ENCODE measurements at regions not wholly inside any gene's neighbourhood (a gene's known extent, or its start where the extent isn't known, plus 50 kb on each side); places are given as distances from the start of the nearest gene placed in this dataset.
"Not testable (repeated sequence)": the region's sequence is repeated elsewhere in the genome, so short reads cannot be mapped to it uniquely, and the experiment has no call there.

- 83 to 96% (median 94%) methylated on average over 4 of the region's 4 CpGs for WGBS, 5 donors
- intact Hi-C loops (cut with DNase I; ENCODE audit: low total_unique reads) = no loop called here
Measured at GRCh38 chr1:58946390-58946789, 162.5 kb upstream of the JUN start.

DNA sequence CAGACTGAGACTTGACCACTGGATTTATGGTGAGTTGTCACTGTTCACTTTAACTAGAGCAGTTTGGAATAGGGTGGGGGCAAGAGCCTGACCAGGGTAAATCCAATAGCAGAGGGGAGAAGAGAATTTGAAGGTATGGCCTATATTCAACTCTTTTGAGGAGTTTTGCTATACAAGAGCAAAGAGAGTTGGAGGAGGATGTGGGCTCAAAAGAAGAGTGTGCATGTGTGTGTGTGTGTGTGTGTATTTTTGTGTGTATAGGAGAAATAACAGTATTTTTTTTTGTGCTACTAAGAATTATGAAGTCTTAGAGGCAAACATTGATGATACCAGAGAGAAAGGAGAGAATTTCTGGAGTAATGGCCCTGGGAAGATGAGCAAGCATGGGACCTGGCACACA is 164.8 kb upstream of the JUN start:
- Histone ChIP-seq H3K27ac (no peak overlapping the region), H3K9me3 (peaks cover 0 to 3% (median 0%) of the 10 kb centered on the region in 8 donors), H3K27me3 (replicated peaks in 1 of 7) (no peaks in the 10 kb centered on the region), H3K4me1 (peaks cover 0 to 10% (median 5%) of the 10 kb centered on the region in 6 donors), H3K36me3 (no peaks in the 10 kb centered on the region), H3K4me3 (no peak overlapping the region)
- intact Hi-C loops (cut with DNase I; ENCODE audit: low total_unique reads) = no loop called here
- TF ChIP-seq POLR2AphosphoS5 (IDR thresholded peaks at IDR 0.05) = no peak
- no peak for TF ChIP-seq POLR2A (IDR thresholded peaks at IDR 0.05)
- DNase-seq = no peak

More at GRCh38 chr1:58946390-58946789, 162.5 kb upstream of the JUN start:
- Histone ChIP-seq H3K27me3 (replicated peaks in 1 of 7) (no peaks in the 10 kb centered on the region), H3K4me1 (peaks cover 4 to 31% (median 26%) of the 10 kb centered on the region in 6 donors), H3K27ac (no peak overlapping the region), H3K9me3 (peaks cover 0 to 3% (median 0%) of the 10 kb centered on the region in 8 donors), H3K36me3 (no peaks in the 10 kb centered on the region), H3K4me3 (no peak overlapping the region)
- TF ChIP-seq POLR2A (IDR thresholded peaks at IDR 0.05) (no peak), POLR2AphosphoS5 (IDR thresholded peaks at IDR 0.05) (no peak)
- TF ChIP-seq, protein P1, sequence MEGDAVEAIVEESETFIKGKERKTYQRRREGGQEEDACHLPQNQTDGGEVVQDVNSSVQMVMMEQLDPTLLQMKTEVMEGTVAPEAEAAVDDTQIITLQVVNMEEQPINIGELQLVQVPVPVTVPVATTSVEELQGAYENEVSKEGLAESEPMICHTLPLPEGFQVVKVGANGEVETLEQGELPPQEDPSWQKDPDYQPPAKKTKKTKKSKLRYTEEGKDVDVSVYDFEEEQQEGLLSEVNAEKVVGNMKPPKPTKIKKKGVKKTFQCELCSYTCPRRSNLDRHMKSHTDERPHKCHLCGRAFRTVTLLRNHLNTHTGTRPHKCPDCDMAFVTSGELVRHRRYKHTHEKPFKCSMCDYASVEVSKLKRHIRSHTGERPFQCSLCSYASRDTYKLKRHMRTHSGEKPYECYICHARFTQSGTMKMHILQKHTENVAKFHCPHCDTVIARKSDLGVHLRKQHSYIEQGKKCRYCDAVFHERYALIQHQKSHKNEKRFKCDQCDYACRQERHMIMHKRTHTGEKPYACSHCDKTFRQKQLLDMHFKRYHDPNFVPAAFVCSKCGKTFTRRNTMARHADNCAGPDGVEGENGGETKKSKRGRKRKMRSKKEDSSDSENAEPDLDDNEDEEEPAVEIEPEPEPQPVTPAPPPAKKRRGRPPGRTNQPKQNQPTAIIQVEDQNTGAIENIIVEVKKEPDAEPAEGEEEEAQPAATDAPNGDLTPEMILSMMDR (IDR thresholded peaks at IDR 0.05 in 8 of 11, conservative IDR thresholded peaks at IDR 0.05 in 3 of 11) = no peak
- DNase-seq = no peak

DNA sequence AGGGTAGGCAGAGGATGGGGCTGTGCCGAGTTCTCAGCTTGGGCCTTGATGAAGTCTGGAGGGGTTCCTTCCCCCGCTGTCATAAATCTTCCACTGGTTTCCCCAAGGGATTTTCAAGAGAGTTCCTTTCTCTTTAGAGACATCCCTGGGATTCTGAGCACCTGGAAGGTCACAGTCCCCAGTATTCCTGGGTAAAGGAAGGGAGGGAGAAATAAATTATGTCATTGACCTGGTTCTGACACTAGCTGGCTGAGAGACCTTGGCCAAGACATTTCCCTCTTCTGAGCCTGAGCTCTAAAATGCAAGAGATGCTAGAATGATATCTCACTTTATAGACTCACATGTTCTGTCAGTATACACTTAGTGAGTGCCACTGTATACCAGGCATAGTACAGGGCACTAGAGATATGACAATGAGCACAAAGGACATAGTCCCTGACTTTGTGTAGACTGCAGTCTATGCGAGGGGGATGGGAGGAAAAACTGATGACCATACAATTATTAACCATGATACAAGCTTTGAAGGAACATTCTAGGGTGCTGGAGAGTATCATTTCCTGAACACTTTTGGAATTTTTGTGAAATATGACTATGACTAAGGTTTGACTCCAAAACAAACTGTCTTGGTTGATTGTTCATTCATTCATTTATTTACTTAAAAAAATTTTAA is 165.8 kb upstream of the JUN start:
- intact Hi-C loops (cut with DNase I; ENCODE audit: low total_unique reads) = no loop called here
- WGBS, 5 donors = 73 to 93% (median 83%) methylated on average over 3 of the region's 3 CpGs
- peaks cover 0 to 3% (median 0%) of the 10 kb centered on the region in 8 donors for H3K9me3 ChIP-seq
- no peaks in the 10 kb centered on the region for H3K36me3 ChIP-seq
- H3K4me1 ChIP-seq = peaks cover 0 to 3% (median 0%) of the 10 kb centered on the region in 6 donors
- TF ChIP-seq POLR2AphosphoS5 (IDR thresholded peaks at IDR 0.05) = no peak
- TF ChIP-seq POLR2A (IDR thresholded peaks at IDR 0.05) = no peak
- DNase-seq = no peak
- H3K4me3 ChIP-seq = no peak overlapping the region
- no peaks in the 10 kb centered on the region for H3K27me3 ChIP-seq (replicated peaks in 1 of 7)
- no peak overlapping the region for H3K27ac ChIP-seq

DNA sequence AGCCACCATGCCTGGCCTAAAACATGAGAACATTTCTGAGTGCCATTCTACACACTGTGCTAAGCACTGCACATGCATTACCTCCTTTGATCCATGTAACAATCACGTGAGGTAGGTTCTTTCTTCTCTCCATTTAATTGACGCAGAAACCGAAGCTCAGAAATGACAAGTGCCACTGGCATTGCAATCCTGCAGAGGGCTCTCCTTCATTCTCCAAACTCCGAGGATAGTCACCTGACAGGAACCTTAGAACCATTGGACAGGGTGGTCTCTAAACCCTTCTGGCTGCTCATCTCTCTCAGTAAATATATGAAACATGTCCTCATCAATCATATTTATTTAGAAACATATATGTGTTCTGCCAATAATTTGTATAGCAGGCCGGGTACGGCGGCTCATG is 167.1 kb upstream of the JUN start:
- Histone ChIP-seq H3K36me3 (no peaks in the 10 kb centered on the region), H3K4me1 (no peaks in the 10 kb centered on the region), H3K9me3 (peaks cover 0 to 3% (median 0%) of the 10 kb centered on the region in 8 donors), H3K4me3 (no peak overlapping the region), H3K27ac (no peak overlapping the region), H3K27me3 (replicated peaks in 1 of 7) (no peaks in the 10 kb centered on the region)
- intact Hi-C loops (cut with DNase I; ENCODE audit: low total_unique reads) = no loop called here
- DNase-seq = no peak
- 92 to 95% (median 94%) methylated on average over 7 of the region's 7 CpGs for WGBS, 5 donors
- TF ChIP-seq, protein P1 (IDR thresholded peaks at IDR 0.05 in 8 of 11, conservative IDR thresholded peaks at IDR 0.05 in 3 of 11) = no peak
- TF ChIP-seq POLR2A (IDR thresholded peaks at IDR 0.05) (no peak), POLR2AphosphoS5 (IDR thresholded peaks at IDR 0.05) (no peak)

- intact Hi-C loops (cut with DNase I; ENCODE audit: low total_unique reads); H3K9me3 ChIP-seq; H3K36me3 ChIP-seq; H3K4me3 ChIP-seq; H3K27me3 ChIP-seq (replicated peaks in 1 of 7); H3K27ac ChIP-seq; DNase-seq; H3K4me1 ChIP-seq: not testable (repeated sequence)
- WGBS, 5 donors = 93 to 100% (median 95%) methylated on average over 1 of the region's 1 CpG
Measured at GRCh38 chr1:58953951-58954350, 170.1 kb upstream of the JUN start.

DNA sequence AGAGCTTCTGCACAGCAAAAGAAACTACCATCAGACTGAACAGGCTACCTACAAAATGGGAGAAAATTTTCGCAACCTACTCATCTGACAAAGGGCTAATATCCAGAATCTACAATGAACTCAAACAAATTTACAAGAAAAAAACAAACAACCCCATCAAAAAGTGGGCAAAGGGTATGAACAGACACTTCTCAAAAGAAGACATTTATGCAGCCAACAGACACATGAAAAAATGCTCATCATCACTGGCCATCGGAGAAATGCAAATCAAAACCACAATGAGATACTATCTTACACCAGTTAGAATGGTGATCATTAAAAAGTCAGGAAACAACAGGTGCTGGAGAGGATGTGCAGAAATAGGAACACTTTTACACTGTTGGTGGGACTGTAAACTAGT is 179.4 kb upstream of the JUN start:
- H3K9me3 ChIP-seq; intact Hi-C loops (cut with DNase I; ENCODE audit: low total_unique reads); H3K4me3 ChIP-seq; H3K36me3 ChIP-seq; H3K27ac ChIP-seq; DNase-seq; H3K27me3 ChIP-seq (replicated peaks in 1 of 7): not testable (repeated sequence)
- H3K4me1 ChIP-seq = peaks cover 6 to 26% (median 19%) of the 10 kb centered on the region in 6 donors
- 60 to 88% (median 74%) methylated on average over 2 of the region's 2 CpGs for WGBS, 5 donors

All from spleen (tissue), 11 donors.